ENCODE measurements at regions not wholly inside any gene's neighbourhood (a gene's known extent, or its start where the extent isn't known, plus 50 kb on each side); places are given as distances from the start of the nearest gene placed in this dataset.

GRCh38 chr13:47136504-47136941 is 239.7 kb upstream of the HTR2A start:
- intact Hi-C loops (cut with DNase I) = no loop called here
- Histone ChIP-seq H3K4me3 (no peak overlapping the region), H3K36me3 (no peaks in the 10 kb centered on the region), H3K9me3 (no peaks in the 10 kb centered on the region), H3K4me1 (peaks cover 0 to 7% (median 3%) of the 10 kb centered on the region in 4 donors), H3K27ac (replicated peaks in 1 of 4) (no peak overlapping the region), H3K27me3 (no peaks in the 10 kb centered on the region)
- DNase-seq (ENCODE audit: extremely low spot score) = no peak
- 71% methylated on average over 1 of the region's 1 CpG for WGBS
- TF ChIP-seq, protein P1, sequence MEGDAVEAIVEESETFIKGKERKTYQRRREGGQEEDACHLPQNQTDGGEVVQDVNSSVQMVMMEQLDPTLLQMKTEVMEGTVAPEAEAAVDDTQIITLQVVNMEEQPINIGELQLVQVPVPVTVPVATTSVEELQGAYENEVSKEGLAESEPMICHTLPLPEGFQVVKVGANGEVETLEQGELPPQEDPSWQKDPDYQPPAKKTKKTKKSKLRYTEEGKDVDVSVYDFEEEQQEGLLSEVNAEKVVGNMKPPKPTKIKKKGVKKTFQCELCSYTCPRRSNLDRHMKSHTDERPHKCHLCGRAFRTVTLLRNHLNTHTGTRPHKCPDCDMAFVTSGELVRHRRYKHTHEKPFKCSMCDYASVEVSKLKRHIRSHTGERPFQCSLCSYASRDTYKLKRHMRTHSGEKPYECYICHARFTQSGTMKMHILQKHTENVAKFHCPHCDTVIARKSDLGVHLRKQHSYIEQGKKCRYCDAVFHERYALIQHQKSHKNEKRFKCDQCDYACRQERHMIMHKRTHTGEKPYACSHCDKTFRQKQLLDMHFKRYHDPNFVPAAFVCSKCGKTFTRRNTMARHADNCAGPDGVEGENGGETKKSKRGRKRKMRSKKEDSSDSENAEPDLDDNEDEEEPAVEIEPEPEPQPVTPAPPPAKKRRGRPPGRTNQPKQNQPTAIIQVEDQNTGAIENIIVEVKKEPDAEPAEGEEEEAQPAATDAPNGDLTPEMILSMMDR (IDR thresholded peaks at IDR 0.05) = no peak
- no peak for TF ChIP-seq EP300 (IDR thresholded peaks at IDR 0.05)
- no peak for TF ChIP-seq POLR2AphosphoS5 (IDR thresholded peaks at IDR 0.05)
- TF ChIP-seq POLR2A (IDR thresholded peaks at IDR 0.05; ENCODE audit: low read depth) = no peak

DNA sequence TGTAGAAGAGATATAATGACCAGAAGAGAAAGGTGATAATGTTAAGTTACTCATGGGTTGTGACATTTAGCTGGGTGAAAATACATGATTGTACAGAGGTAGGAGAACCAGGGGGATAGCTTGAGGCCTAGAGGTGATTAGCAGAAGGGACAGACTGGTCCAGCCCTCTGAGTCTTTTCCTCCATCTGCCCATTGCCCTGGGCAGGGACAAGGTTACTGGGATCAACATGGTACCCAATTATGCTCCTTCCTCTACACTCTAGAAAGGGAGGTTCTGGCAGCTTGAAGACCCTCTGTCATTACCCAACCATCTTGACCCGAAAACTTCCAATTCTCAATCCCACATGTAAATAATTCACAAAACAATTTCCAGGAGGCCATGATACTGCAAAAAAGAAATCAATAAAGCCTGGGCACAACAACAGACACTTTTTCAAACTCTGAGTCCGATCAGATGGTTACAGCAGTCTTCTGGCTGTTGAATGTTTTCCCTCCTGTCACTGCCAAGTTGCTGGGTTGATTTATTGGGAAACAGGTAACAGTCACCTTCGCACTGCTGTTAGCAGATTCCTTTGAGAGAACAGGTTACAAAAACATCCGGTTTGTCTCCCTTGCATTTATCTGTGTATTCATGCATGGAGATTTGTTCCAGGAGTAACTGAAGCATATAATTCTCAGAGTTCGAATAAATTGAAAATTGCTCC is 239.1 kb upstream of the HTR2A start:
- no peak for DNase-seq (ENCODE audit: extremely low spot score)
- Histone ChIP-seq H3K9me3 (no peaks in the 10 kb centered on the region), H3K4me1 (peaks cover 0 to 7% (median 3%) of the 10 kb centered on the region in 4 donors), H3K27ac (replicated peaks in 1 of 4) (no peak overlapping the region), H3K4me3 (no peak overlapping the region), H3K27me3 (no peaks in the 10 kb centered on the region), H3K36me3 (no peaks in the 10 kb centered on the region)
- 90% methylated on average over 5 of the region's 5 CpGs for WGBS
- intact Hi-C loops (cut with DNase I) = no loop called here
- TF ChIP-seq POLR2AphosphoS5 (IDR thresholded peaks at IDR 0.05) (no peak), EP300 (IDR thresholded peaks at IDR 0.05) (no peak), POLR2A (IDR thresholded peaks at IDR 0.05; ENCODE audit: low read depth) (no peak)
- TF ChIP-seq, protein P1 (IDR thresholded peaks at IDR 0.05) = no peak

- no peak for DNase-seq (ENCODE audit: extremely low spot score)
- WGBS = 94% methylated on average over 9 of the region's 9 CpGs
These were observed 238.2 kb upstream of the HTR2A start for GRCh38 chr13:47134939-47135489.

GRCh38 chr13:47133011-47133445 is 236.2 kb upstream of the HTR2A start:
- no peak for DNase-seq (ENCODE audit: extremely low spot score)
- H3K27me3 ChIP-seq = no peaks in the 10 kb centered on the region
- H3K4me3 ChIP-seq = no peak overlapping the region
- no peaks in the 10 kb centered on the region for H3K36me3 ChIP-seq
- H3K4me1 ChIP-seq = peaks cover 0 to 22% (median 16%) of the 10 kb centered on the region in 4 donors
- no peak overlapping the region for H3K27ac ChIP-seq (replicated peaks in 1 of 4)
- H3K9me3 ChIP-seq = no peaks in the 10 kb centered on the region
- intact Hi-C loops (cut with DNase I) = no loop called here
- WGBS = 8% methylated on average over 1 of the region's 1 CpG
- no peak for TF ChIP-seq POLR2AphosphoS5 (IDR thresholded peaks at IDR 0.05)
- TF ChIP-seq EP300 (IDR thresholded peaks at IDR 0.05) = no peak
- TF ChIP-seq POLR2A (IDR thresholded peaks at IDR 0.05; ENCODE audit: low read depth) = no peak
- TF ChIP-seq, protein P1 (IDR thresholded peaks at IDR 0.05) = no peak

More at GRCh38 chr13:47134939-47135489, 238.2 kb upstream of the HTR2A start:
- Histone ChIP-seq H3K36me3 (no peaks in the 10 kb centered on the region), H3K27ac (replicated peaks in 1 of 4) (no peak overlapping the region), H3K4me3 (no peak overlapping the region), H3K27me3 (no peaks in the 10 kb centered on the region), H3K4me1 (peaks cover 0 to 12% (median 7%) of the 10 kb centered on the region in 4 donors), H3K9me3 (no peaks in the 10 kb centered on the region)
- intact Hi-C loops (cut with DNase I) = no loop called here
- TF ChIP-seq EP300 (IDR thresholded peaks at IDR 0.05) (no peak), POLR2A (IDR thresholded peaks at IDR 0.05; ENCODE audit: low read depth) (no peak), POLR2AphosphoS5 (IDR thresholded peaks at IDR 0.05) (no peak)
- TF ChIP-seq, protein P1 (IDR thresholded peaks at IDR 0.05) = no peak

Measured in esophagus muscularis mucosa (tissue), 4 donors.